B cell (primary cell): ENCODE measurements at regions not wholly inside any gene's neighbourhood (a gene's known extent, or its start where the extent isn't known, plus 50 kb on each side); places are given as distances from the start of the nearest gene placed in this dataset.

Experiments used
- ATAC-seq: fragments of 200-7000 bp; cut with Tn5 transposase; one replicate; pipeline ENCODE4 v1.10.0; 2021; ENCODE audit warnings: low read depth, mild to moderate bottlenecking, moderate number of reproducible peaks, moderate library complexity
- CTCF ChIA-PET: fragments of 350-600 bp; sonication (Branson Sonifier 250); formaldehyde crosslinking; loops from one replicate; lab custom pipeline; 2021; ENCODE audit warnings: antibody characterized with exemption, inconsistent platforms; lab: Charles Lee
- POLR2A ChIA-PET: fragments of 350-600 bp; sonication (Branson Sonifier 250); formaldehyde crosslinking; loops from one replicate; lab custom pipeline; 2021; ENCODE audit warnings: antibody characterized with exemption; lab: Charles Lee
- DNase-seq: peaks from one replicate; pipeline ENCODE4 v3.0.0; 2013
- H2AFZ ChIP-seq: 2 replicates; pipeline ENCODE4 v1.6.1; 2012; ENCODE audit warnings: mild to moderate bottlenecking, low read depth, low read length; ENCODE audit not compliant: insufficient read depth, poor library complexity, severe bottlenecking
- H3K27ac ChIP-seq, 2 donors: 1 replicate in 1 of 2; 2 replicates in 1 of 2; pipeline ENCODE4 v1.5.1; 2012 to 2013; ENCODE audit warnings: low read length in 2 of 2, mild to moderate bottlenecking in 2 of 2, moderate library complexity in 1 of 2
- H3K27me3 ChIP-seq, 4 experiments: fragments of 200-600 bp in 1 of 4; sonication (generic) in 1 of 4; replicated peaks in 1 of 4; 1 replicate in 2 of 4; 2 replicates in 2 of 4; pipeline versions ENCODE4 v1.6.1 to v1.7.0; 2013 to 2016; ENCODE audit warnings: low read length in 3 of 4, mild to moderate bottlenecking in 2 of 4, mixed read lengths in 1 of 4, moderate library complexity in 1 of 4; ENCODE audit not compliant: insufficient read depth in 4 of 4, control insufficient read depth in 3 of 4; ENCODE audit errors: control extremely low read depth in 1 of 4
- H3K36me3 ChIP-seq, 2 experiments: replicated peaks in 1 of 2; 1 replicate in 1 of 2; 2 replicates in 1 of 2; pipeline versions ENCODE4 v1.6.1 to v1.7.1; 2013; ENCODE audit warnings: low read length in 1 of 2; ENCODE audit not compliant: insufficient read depth in 2 of 2, control insufficient read depth in 1 of 2; ENCODE audit errors: control extremely low read depth in 1 of 2, extremely low read depth in 1 of 2
- H3K4me1 ChIP-seq, 2 donors: fragments of 200-600 bp in 1 of 2; sonication (generic) in 1 of 2; 1 replicate in 1 of 2; 2 replicates in 1 of 2; pipeline versions ENCODE4 v1.5.1 to v1.6.1; 2013 to 2017; ENCODE audit warnings: low read length in 2 of 2; ENCODE audit not compliant: control insufficient read depth in 2 of 2, insufficient read depth in 2 of 2
- H3K4me2 ChIP-seq: replicated peaks from 2 replicates; pipeline ENCODE3; 2012; ENCODE audit warnings: mild to moderate bottlenecking, low read depth, low read length; ENCODE audit not compliant: poor library complexity, severe bottlenecking
- H3K4me3 ChIP-seq, 5 experiments: fragments of 200-600 bp in 1 of 5; sonication (generic) in 1 of 5; 1 replicate in 3 of 5; 2 replicates in 2 of 5; pipeline versions ENCODE4 v1.5.1 to v1.7.0; 2011 to 2016; ENCODE audit warnings: low read length in 4 of 5, mild to moderate bottlenecking in 4 of 5, low read depth in 2 of 5, control low read depth in 1 of 5, moderate library complexity in 1 of 5; ENCODE audit not compliant: insufficient read depth in 1 of 5; ENCODE audit errors: control extremely low read depth in 1 of 5, extremely low read depth in 1 of 5
- H3K79me2 ChIP-seq: fragments of 200-600 bp; sonication (generic); one replicate; pipeline ENCODE4 v1.6.0; 2016; ENCODE audit warnings: low read length; ENCODE audit not compliant: control insufficient read depth, insufficient read depth
- H3K9ac ChIP-seq: fragments of 200-600 bp; sonication (generic); 2 replicates; pipeline ENCODE4 v1.6.1; 2017; ENCODE audit warnings: mild to moderate bottlenecking, low read length, moderate library complexity
- H3K9me3 ChIP-seq, 3 donors: one replicate each; pipeline versions ENCODE4 v1.6.1 to v1.7.1; 2013; ENCODE audit warnings: low read length in 2 of 3; ENCODE audit not compliant: control insufficient read depth in 2 of 3, insufficient read depth in 1 of 3; ENCODE audit errors: control extremely low read depth in 1 of 3
- H4K20me1 ChIP-seq: 2 replicates; pipeline ENCODE4 v1.6.0; 2012; ENCODE audit warnings: mild to moderate bottlenecking, low read length; ENCODE audit not compliant: insufficient read depth, control insufficient read depth, poor library complexity, severe bottlenecking
- H3K27ac Mint-ChIP-seq: one replicate; pipeline ENCODE4 v1.8.0; 2021; ENCODE audit warnings: mixed read lengths
- H3K27me3 Mint-ChIP-seq: one replicate; pipeline ENCODE4 v1.8.0; 2021; ENCODE audit warnings: mixed read lengths
- H3K4me1 Mint-ChIP-seq: one replicate; pipeline ENCODE4 v1.8.0; 2021; ENCODE audit warnings: mixed read lengths
- H3K4me3 Mint-ChIP-seq: one replicate; pipeline ENCODE4 v1.8.0; 2021; ENCODE audit warnings: mixed read lengths
- H3K9me3 Mint-ChIP-seq: one replicate; pipeline ENCODE4 v1.8.0; 2022; ENCODE audit warnings: mixed read lengths; ENCODE audit not compliant: insufficient read depth
- CTCF ChIP-seq: fragments of 200-600 bp; IDR thresholded peaks from one replicate; pipeline ENCODE4 v1.8.0; 2022; ENCODE audit warnings: antibody characterized with exemption, mild to moderate bottlenecking
- EZH2 ChIP-seq: IDR thresholded peaks from 2 replicates; pipeline ENCODE4 v1.6.1; 2012; ENCODE audit warnings: borderline replicate concordance, low read depth, mild to moderate bottlenecking, moderate library complexity, low read length; ENCODE audit not compliant: insufficient read depth, poor library complexity, severe bottlenecking
- WGBS: methylation state at CpG from one replicate; pipeline ENCODE4 v1.1.5; 2013; ENCODE audit warnings: missing lambda C conversion rate; ENCODE audit not compliant: insufficient coverage; 5-methylcytosine and 5-hydroxymethylcytosine counted together
- intact Hi-C: fragments of 100-400 bp; cut with micrococcal nuclease; formaldehyde crosslinking; loops from one replicate; pipeline ENCODE4 v1.10.0; 2022

- no peaks in the 10 kb centered on the region for H3K9me3 Mint-ChIP-seq
- Histone ChIP-seq H3K27me3 (no peaks in the 10 kb centered on the region), H3K36me3 (no peaks in the 10 kb centered on the region), H3K4me3 (no peak overlapping the region), H3K27ac (no peak overlapping the region), H3K9ac (no peak overlapping the region), H2AFZ (no peak overlapping the region), H3K4me1 (no peaks in the 10 kb centered on the region), H3K4me2 (no peak overlapping the region), H4K20me1 (no peaks in the 10 kb centered on the region), H3K9me3 (no peaks in the 10 kb centered on the region), H3K79me2 (no peaks in the 10 kb centered on the region)
- ChIA-PET CTCF (no interaction called here), POLR2A (no interaction called here)
- peaks cover under 1% of the 10 kb centered on the region for H3K4me1 Mint-ChIP-seq
- no peak overlapping the region for H3K27ac Mint-ChIP-seq
- peaks cover 22% of the 10 kb centered on the region for H3K27me3 Mint-ChIP-seq
- no peak for DNase-seq
- intact Hi-C loops = no loop called here
- WGBS = 82% methylated on average over 11 of the region's 12 CpGs
- no peak overlapping the region for H3K4me3 Mint-ChIP-seq
- no peak for TF ChIP-seq CTCF
- no peak for TF ChIP-seq EZH2
- no peak for ATAC-seq
Observed at GRCh38 chr10:84659497-84660439, 331.4 kb downstream of the CCSER2 start.

GRCh38 chr10:84660450-84661159 lies 332.2 kb downstream of the CCSER2 start:
- ChIA-PET CTCF (no interaction called here), POLR2A (no interaction called here)
- no peaks in the 10 kb centered on the region for H3K36me3 ChIP-seq
- no peaks in the 10 kb centered on the region for H3K9me3 Mint-ChIP-seq
- DNase-seq (no peak), ATAC-seq (no peak)
- H4K20me1 ChIP-seq = no peaks in the 10 kb centered on the region
- 85% methylated on average over 8 of the region's 9 CpGs for WGBS
- H3K27ac Mint-ChIP-seq = no peak overlapping the region
- no peak overlapping the region for H3K4me2 ChIP-seq
- TF ChIP-seq EZH2 (no peak), CTCF (no peak)
- no peak overlapping the region for H3K4me3 ChIP-seq
- no peaks in the 10 kb centered on the region for H3K4me1 ChIP-seq
- peaks cover 22% of the 10 kb centered on the region for H3K27me3 Mint-ChIP-seq
- H3K4me1 Mint-ChIP-seq = no peaks in the 10 kb centered on the region
- intact Hi-C loops = no loop called here
- H2AFZ ChIP-seq = no peak overlapping the region
- H3K27ac ChIP-seq = no peak overlapping the region
- H3K79me2 ChIP-seq = no peaks in the 10 kb centered on the region
- no peaks in the 10 kb centered on the region for H3K9me3 ChIP-seq
- H3K9ac ChIP-seq = no peak overlapping the region
- H3K27me3 ChIP-seq = no peaks in the 10 kb centered on the region
- no peak overlapping the region for H3K4me3 Mint-ChIP-seq
